Upper lobe of right lung (tissue), 1 donor: ENCODE measurements at regions not wholly inside any gene's neighbourhood (a gene's known extent, or its start where the extent isn't known, plus 50 kb on each side); places are given as distances from the start of the nearest gene placed in this dataset.

Experiments
- ATAC-seq: fragments of 200-7000 bp; cut with Tn5 transposase; one replicate; pipeline ENCODE4 v1.9.1; 2020; ENCODE audit warnings: mild to moderate bottlenecking, moderate library complexity
- DNase-seq: peaks from one replicate; pipeline ENCODE4 v3.0.0-alpha.2; 2020
- H3K27ac ChIP-seq: fragments of 200-600 bp; one replicate; pipeline ENCODE4 v1.8.0; 2022
- H3K27me3 ChIP-seq: fragments of 200-600 bp; one replicate; pipeline ENCODE4 v1.8.0; 2022; ENCODE audit warnings: mild to moderate bottlenecking
- H3K36me3 ChIP-seq: fragments of 200-600 bp; one replicate; pipeline ENCODE4 v1.8.0; 2022
- H3K4me1 ChIP-seq: fragments of 200-600 bp; one replicate; pipeline ENCODE4 v1.8.0; 2022
- H3K4me3 ChIP-seq: fragments of 200-600 bp; one replicate; pipeline ENCODE4 v1.8.0; 2022; ENCODE audit warnings: mild to moderate bottlenecking
- H3K9me3 ChIP-seq: fragments of 200-600 bp; one replicate; pipeline ENCODE4 v1.8.0; 2022
- intact Hi-C: fragments of 100-400 bp; cut with DNase I; formaldehyde crosslinking; loops from one replicate; pipeline ENCODE4 v1.11.0; 2022
- TF ChIP-seq, protein P1 (sequence below): fragments of 200-600 bp; IDR thresholded peaks from one replicate; pipeline ENCODE4 v1.8.0; 2022; ENCODE audit warnings: antibody characterized with exemption
- donor health status: DM: no; HTN: yes; CAD: no; lungs with severe emphysema.

DNA sequence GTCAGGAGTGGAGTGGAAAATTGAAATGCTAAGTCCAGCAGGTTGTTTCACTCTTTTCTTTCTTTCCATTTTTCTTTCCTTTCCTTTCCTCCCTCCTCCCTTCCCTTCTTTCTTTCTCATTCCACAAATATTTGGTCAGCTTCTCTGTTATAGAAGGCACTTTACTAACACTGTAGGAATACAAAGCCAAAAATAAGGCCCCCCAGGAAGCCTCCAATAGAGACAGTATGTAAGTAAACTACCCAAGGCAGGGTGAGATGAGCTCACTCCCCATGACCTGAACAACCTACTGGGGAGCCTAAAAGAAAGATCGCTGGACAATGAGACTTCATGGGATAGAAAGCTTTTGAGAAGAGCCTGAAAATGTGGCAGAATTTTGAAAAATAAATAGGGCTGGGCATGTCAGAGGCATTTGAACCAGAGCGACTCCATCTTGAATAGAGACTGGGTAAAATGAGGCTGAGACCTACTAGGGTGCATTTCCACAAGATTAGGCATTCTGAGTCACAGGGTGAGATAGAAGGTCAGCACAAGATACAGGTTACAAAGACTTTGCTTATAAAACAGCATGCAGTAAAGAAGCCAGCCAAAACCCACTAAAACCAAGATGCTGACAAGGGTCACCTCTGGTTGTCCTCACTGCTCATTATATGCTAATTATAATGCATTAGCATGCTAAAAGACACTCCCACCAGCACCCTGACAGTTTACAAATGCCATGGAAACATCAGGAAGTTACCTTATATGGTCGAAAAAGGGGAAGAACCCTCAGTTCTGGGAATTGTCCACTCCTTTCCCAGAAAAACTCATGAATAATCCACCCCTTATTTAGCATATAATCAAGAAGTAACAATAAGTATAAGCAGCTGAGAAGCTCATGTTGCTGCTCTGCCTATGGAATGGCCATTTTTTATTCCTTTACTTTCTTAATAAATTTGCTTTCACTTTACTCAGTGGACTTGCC is 158.9 kb upstream of the EGFLAM start:
- Histone ChIP-seq H3K27ac (no peak overlapping the region), H3K36me3 (no peaks in the 10 kb centered on the region), H3K9me3 (no peaks in the 10 kb centered on the region), H3K27me3 (peaks cover 4% of the 10 kb centered on the region), H3K4me1 (no peaks in the 10 kb centered on the region), H3K4me3 (no peak overlapping the region)
- intact Hi-C loops, result no loop called here
- no peak for DNase-seq
- TF ChIP-seq, protein P1, sequence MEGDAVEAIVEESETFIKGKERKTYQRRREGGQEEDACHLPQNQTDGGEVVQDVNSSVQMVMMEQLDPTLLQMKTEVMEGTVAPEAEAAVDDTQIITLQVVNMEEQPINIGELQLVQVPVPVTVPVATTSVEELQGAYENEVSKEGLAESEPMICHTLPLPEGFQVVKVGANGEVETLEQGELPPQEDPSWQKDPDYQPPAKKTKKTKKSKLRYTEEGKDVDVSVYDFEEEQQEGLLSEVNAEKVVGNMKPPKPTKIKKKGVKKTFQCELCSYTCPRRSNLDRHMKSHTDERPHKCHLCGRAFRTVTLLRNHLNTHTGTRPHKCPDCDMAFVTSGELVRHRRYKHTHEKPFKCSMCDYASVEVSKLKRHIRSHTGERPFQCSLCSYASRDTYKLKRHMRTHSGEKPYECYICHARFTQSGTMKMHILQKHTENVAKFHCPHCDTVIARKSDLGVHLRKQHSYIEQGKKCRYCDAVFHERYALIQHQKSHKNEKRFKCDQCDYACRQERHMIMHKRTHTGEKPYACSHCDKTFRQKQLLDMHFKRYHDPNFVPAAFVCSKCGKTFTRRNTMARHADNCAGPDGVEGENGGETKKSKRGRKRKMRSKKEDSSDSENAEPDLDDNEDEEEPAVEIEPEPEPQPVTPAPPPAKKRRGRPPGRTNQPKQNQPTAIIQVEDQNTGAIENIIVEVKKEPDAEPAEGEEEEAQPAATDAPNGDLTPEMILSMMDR, result no peak
- ATAC-seq, result no peak

DNA sequence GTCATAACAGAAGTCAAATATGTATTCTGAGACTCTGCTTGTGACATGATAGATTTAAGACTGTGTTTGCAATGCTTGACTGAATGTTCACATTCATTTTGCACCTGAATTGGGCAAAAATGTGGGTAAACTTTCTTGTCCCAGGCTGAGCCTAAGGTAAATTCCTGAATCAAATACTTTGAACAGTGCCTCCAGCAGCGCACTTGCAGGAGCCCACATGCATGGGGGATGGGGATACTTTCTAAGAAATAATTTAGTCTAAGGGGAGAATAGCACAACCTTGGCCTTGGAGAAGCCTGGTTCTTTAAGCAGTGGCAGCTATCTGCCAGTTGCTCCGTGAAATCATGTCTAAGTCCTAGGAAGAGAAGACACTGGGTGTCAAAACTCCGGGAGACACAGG is 163.5 kb upstream of the EGFLAM start:
- ATAC-seq, result no peak
- TF ChIP-seq, protein P1, result no peak
- intact Hi-C loops, result no loop called here
- Histone ChIP-seq H3K9me3 (no peaks in the 10 kb centered on the region), H3K27me3 (peaks cover 10% of the 10 kb centered on the region), H3K36me3 (no peaks in the 10 kb centered on the region), H3K4me1 (no peaks in the 10 kb centered on the region), H3K4me3 (no peak overlapping the region), H3K27ac (no peak overlapping the region)
- DNase-seq, result no peak

DNA sequence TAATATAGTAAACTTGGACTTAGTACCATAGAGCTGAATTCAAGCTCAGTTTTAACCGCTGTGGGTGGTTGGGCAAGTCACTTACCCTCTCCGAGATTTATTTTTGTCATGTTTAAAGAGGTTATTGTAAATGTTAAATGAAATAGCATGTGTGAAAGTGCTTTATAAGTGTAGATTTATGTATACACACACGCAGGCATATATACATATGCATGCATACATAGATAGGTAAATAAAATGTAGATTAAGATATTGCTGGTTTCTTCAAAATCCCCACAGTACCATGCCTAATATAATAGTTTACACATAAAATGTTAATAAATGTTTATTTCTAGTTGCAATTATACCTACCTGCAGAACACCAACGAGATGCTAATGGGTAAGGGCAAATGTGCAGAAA is 164.5 kb upstream of the EGFLAM start:
- Histone ChIP-seq H3K36me3 (no peaks in the 10 kb centered on the region), H3K9me3 (no peaks in the 10 kb centered on the region), H3K4me3 (no peak overlapping the region), H3K27ac (no peak overlapping the region), H3K4me1 (no peaks in the 10 kb centered on the region), H3K27me3 (peaks cover 10% of the 10 kb centered on the region)
- TF ChIP-seq, protein P1, result no peak
- DNase-seq, result no peak
- no peak for ATAC-seq
- intact Hi-C loops, result no loop called here

DNA sequence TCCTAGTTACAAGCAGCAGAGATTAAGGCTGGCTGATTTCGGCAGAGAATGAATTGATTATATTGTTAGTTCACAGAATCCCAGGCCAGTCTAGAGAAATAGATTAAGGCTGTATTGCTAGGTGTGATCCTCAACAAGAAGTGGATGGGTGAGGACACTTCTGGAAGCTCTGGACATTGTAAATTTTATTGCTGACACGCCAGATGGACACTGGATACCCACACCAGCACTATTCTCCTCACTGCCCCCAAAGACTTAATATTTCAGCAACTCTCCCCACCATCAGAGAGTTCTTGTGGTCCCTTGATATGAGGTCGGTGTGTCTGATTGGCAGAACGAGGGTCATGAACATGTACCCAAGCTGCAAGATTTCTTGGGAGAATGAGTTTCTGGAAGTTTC is 171.6 kb upstream of the EGFLAM start:
- Histone ChIP-seq H3K27ac (no peak overlapping the region), H3K9me3 (no peaks in the 10 kb centered on the region), H3K36me3 (no peaks in the 10 kb centered on the region), H3K4me3 (no peak overlapping the region), H3K27me3 (no peaks in the 10 kb centered on the region), H3K4me1 (no peaks in the 10 kb centered on the region)
- ATAC-seq (no peak), DNase-seq (no peak)
- TF ChIP-seq, protein P1, result no peak
- intact Hi-C loops, result no loop called here

DNA sequence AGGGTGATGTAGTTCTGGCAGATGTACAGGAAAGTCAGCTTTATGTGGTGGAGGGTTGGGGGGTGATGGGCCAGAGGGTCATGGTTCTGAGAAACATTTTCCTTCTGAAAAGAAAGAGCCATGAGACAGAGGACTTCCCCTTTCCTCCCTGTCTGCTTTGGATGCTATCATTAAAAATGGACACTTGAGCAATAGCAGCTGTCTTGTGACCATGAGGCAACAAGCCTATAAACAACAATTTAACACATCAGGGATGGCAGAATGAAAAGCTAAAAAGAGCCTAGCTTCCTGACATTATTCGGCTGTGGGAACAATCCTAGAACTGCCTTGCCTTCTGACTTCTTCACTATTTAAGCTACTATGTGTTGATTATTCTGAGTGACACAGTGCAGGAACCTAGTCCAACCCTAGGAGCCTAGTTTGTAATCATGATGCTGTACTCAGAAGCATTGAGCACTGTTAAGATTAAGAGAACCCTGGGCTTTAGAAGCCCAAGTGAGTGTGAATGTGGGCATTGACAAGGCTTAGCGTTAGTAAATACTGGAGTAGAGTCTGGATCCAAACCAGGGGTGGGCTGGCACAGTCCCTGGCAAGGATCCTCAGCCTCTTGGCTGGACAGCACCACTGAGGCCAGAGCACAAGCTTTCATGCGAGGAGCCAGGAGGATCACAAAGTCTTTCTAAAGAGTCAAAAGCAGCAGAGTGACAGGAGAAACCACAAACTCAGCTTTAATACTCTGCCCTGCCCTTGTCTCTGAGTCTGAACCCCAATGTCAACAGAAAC is 178.5 kb upstream of the EGFLAM start:
- TF ChIP-seq, protein P1, result no peak

More for the DNA sequence above, 178.5 kb upstream of the EGFLAM start:
- ATAC-seq (no peak), DNase-seq (no peak)
- H3K4me3 ChIP-seq, result no peak overlapping the region
- intact Hi-C loops, result no loop called here
- H3K27ac ChIP-seq, result no peak overlapping the region
- no peaks in the 10 kb centered on the region for H3K27me3 ChIP-seq
- no peaks in the 10 kb centered on the region for H3K9me3 ChIP-seq
- H3K36me3 ChIP-seq, result no peaks in the 10 kb centered on the region
- H3K4me1 ChIP-seq, result no peaks in the 10 kb centered on the region
